WERI-Rb-1 (cell line): ENCODE measurements at regions not wholly inside any gene's neighbourhood (a gene's known extent, or its start where the extent isn't known, plus 50 kb on each side); places are given as distances from the start of the nearest gene placed in this dataset.

Experiments
- DNase-seq: peaks from one replicate; pipeline ENCODE4 v3.0.0-alpha.2; 2020
- H3K27ac ChIP-seq: fragments of 250-450 bp; sonication (Bioruptor Pico); 2 replicates; pipeline ENCODE4 v1.5.1; 2020; ENCODE audit warnings: mild to moderate bottlenecking, moderate library complexity
- H3K27me3 ChIP-seq: fragments of 250-450 bp; sonication (Bioruptor Pico); 2 replicates; pipeline ENCODE4 v1.5.1; 2021; ENCODE audit warnings: mild to moderate bottlenecking, low read depth, moderate library complexity; ENCODE audit not compliant: insufficient read depth, severe bottlenecking
- H3K36me3 ChIP-seq: fragments of 250-450 bp; sonication (Bioruptor Pico); 2 replicates; pipeline ENCODE4 v1.5.1; 2020; ENCODE audit warnings: mild to moderate bottlenecking, moderate library complexity
- H3K4me3 ChIP-seq: 2 replicates; pipeline ENCODE4 v1.5.1; 2011; ENCODE audit warnings: low read depth, mild to moderate bottlenecking, control low read depth, low read length
- H3K9me3 ChIP-seq: fragments of 250-450 bp; sonication (Bioruptor Pico); 2 replicates; pipeline ENCODE4 v1.5.1; 2021; ENCODE audit warnings: mild to moderate bottlenecking, moderate library complexity; ENCODE audit not compliant: severe bottlenecking
- TF ChIP-seq, protein P1 (sequence below): IDR thresholded peaks from 2 replicates; pipeline ENCODE4 v1.5.1; 2011; ENCODE audit warnings: low read depth, mild to moderate bottlenecking, control low read depth, inconsistent platforms, low read length

DNA sequence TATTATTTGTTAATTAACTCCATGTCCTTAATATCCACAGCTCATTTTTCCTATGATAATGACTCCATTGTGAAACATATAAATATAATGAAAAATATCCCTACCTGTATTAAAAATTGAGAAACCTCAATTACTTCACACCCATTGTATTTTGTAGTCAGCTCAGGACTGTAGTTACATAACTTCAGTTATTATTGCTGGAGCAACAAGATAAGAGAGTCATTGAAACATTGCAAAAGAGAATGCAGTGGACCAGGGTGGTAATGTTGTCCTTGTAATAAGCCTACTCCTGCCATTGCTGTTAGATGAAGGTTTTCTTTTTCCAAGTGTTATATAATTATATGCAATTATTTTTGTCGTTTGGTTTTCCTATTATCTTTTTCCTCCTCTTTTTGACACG is 184.4 kb downstream of the PRL start:
- Histone ChIP-seq H3K4me3 (no peak overlapping the region), H3K9me3 (no peaks in the 10 kb centered on the region), H3K27ac (no peak overlapping the region), H3K27me3 (no peaks in the 10 kb centered on the region), H3K36me3 (no peaks in the 10 kb centered on the region)
- no peak for DNase-seq
- TF ChIP-seq, protein P1, sequence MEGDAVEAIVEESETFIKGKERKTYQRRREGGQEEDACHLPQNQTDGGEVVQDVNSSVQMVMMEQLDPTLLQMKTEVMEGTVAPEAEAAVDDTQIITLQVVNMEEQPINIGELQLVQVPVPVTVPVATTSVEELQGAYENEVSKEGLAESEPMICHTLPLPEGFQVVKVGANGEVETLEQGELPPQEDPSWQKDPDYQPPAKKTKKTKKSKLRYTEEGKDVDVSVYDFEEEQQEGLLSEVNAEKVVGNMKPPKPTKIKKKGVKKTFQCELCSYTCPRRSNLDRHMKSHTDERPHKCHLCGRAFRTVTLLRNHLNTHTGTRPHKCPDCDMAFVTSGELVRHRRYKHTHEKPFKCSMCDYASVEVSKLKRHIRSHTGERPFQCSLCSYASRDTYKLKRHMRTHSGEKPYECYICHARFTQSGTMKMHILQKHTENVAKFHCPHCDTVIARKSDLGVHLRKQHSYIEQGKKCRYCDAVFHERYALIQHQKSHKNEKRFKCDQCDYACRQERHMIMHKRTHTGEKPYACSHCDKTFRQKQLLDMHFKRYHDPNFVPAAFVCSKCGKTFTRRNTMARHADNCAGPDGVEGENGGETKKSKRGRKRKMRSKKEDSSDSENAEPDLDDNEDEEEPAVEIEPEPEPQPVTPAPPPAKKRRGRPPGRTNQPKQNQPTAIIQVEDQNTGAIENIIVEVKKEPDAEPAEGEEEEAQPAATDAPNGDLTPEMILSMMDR, result no peak

DNA sequence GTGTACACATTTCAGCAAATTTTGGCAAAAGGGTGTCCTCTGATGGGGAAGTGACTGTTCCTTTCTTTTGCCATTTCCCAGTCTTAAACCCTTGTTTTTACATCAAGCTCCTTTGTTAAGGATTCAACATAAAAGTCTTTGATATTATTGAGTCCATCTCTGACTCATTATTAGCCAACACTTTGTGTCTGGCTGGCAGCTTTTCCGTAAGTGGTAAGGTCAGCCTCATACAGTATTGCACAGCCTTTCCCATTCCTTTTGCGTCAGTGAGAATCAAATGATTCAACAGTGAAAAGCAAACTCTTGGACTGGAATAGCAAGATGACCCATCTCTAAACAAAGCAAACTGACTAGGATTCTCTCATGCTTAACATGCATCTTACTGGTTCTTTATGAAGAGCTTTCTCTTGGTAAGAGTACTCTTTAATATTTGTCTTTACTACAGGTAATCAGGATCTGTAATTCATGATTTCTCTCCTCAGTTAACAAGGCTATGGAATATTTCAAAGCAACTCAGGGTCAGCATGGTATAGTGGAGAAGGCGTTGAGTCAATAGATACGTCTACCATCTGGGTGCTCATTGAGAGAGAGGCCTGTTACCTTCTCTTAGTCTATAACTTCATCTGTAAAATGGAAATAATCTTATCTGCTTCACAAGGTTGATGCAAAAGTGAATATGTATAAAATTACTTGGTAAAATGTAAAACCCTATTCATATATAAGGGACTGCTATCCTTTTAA is 183.6 kb downstream of the PRL start:
- Histone ChIP-seq H3K4me3 (no peak overlapping the region), H3K27ac (no peak overlapping the region), H3K27me3 (no peaks in the 10 kb centered on the region), H3K36me3 (no peaks in the 10 kb centered on the region), H3K9me3 (no peaks in the 10 kb centered on the region)
- TF ChIP-seq, protein P1, result no peak
- no peak for DNase-seq

DNA sequence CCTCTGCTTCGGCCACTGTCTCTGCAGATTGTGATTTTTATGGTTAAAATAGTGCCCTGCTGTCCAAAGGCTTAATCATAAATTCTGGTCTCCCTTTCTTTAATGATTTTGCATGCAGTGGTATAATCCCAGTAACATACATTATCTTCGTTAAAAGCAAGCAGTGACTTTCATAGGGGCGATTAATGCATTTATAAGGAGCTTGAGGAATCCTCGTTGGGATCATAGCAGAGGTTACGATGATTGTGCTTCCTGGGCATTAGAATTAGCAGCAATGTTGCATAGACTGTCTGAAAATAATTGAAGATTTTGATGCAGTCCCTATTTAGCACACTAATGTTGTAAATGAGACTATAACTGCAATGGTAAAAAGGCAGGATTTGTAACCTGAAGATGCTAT is 181.3 kb downstream of the PRL start:
- Histone ChIP-seq H3K4me3 (no peak overlapping the region), H3K27ac (no peak overlapping the region), H3K36me3 (no peaks in the 10 kb centered on the region), H3K9me3 (peaks cover 4% of the 10 kb centered on the region), H3K27me3 (no peaks in the 10 kb centered on the region)
- TF ChIP-seq, protein P1, result no peak
- no peak for DNase-seq

DNA sequence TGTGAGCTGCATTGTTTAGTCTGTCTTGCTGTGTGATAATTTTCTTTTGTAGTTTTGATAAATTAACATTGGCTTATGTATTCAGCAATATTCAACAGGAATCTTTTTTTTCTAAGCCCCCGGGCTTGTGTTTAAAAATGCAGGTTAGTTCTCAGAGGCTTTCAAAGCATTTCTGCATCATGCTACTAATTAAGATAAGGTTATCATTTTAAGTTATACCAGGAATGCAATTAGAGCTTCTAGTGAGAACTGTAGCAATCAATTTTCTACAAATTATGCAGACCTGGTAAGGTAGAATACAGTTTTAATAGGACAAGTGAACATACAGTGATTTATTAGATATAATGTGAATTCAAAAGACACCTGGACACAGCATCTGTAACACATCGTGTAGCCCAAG is 179.2 kb downstream of the PRL start:
- no peak for DNase-seq
- Histone ChIP-seq H3K4me3 (no peak overlapping the region), H3K9me3 (peaks cover 4% of the 10 kb centered on the region), H3K27ac (no peak overlapping the region), H3K36me3 (no peaks in the 10 kb centered on the region), H3K27me3 (no peaks in the 10 kb centered on the region)
- TF ChIP-seq, protein P1, result no peak

DNA sequence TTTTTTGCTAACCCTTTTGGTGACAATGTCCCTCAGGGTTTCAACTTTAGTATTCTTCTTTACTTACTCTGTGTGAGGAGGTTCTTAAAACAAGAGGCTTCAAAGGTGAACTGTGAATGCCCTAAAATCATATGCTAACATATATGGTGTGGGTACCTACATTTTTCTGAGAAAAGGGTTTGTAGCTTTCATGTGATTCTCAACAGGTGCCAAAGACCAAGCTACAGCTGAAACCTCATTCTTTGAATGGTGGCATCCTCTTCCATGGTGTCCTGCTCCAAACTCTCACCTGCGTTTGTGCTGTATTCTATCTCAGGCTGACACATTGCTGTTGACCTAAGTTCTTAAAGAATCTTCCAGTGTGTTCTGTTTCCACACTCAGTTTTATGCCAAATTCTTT is 177.3 kb downstream of the PRL start:
- Histone ChIP-seq H3K9me3 (peaks cover 4% of the 10 kb centered on the region), H3K27ac (no peak overlapping the region), H3K36me3 (no peaks in the 10 kb centered on the region), H3K27me3 (no peaks in the 10 kb centered on the region), H3K4me3 (no peak overlapping the region)
- DNase-seq, result no peak
- TF ChIP-seq, protein P1, result no peak

DNA sequence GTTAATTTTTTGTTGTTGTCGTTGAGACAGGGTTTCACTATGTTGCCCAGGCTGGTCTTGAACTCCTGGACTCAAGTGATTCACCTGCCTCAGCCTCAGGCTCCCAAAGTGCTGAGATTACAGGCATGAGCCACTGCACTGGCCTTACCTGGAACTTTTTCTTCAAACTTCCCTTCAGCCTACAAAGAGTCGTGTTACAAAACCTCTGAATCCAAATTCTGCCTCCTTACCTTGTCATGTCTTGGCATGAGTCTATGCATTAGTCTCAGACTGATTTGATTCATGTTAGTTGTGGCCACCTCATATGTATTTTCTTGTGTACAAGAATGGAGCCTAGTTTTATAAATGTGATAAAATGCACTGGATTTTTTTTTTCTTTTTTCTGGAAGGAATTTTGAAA is 172.1 kb downstream of the PRL start:
- H3K4me3 ChIP-seq, result no peak overlapping the region
- no peak overlapping the region for H3K27ac ChIP-seq
- peaks cover 11% of the 10 kb centered on the region for H3K9me3 ChIP-seq
- H3K36me3 ChIP-seq, result no peaks in the 10 kb centered on the region
- H3K27me3 ChIP-seq, result no peaks in the 10 kb centered on the region
- TF ChIP-seq, protein P1, result no peak
- no peak for DNase-seq
